ENCODE measurements at regions not wholly inside any gene's neighbourhood (a gene's known extent, or its start where the extent isn't known, plus 50 kb on each side); places are given as distances from the start of the nearest gene placed in this dataset.
"Not testable (repeated sequence)": the region's sequence is repeated elsewhere in the genome, so short reads cannot be mapped to it uniquely, and the experiment has no call there.

DNA sequence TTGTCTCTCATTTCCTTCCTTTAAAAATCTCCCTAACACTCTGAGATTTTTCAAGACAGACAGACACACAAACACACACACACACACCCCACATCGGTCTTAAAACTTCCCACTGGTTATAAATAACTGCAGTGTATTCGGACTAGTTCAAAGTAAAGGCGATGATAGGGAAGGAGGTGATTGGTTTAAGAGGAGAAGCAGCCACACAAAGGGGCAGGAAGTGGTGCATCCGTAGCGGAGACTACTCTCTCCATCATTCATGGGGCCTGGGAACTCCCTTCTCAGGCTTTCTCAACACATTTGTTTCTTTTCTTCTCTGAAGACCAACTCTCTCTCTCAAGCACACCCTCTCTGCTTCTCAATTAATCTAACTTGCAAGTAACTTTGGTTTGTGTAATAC is 149.1 kb upstream of the DPP10 start:
- Histone ChIP-seq H3K4me3 (ENCODE audit: low read depth, low read length) (no peak overlapping the region), H3K36me3 (ENCODE audit: control insufficient read depth in 2 of 2, insufficient read depth in 1 of 2, low read length in 2 of 2) (no peaks in the 10 kb centered on the region), H3K9me3 (ENCODE audit: control insufficient read depth, insufficient read depth, low read depth, low read length) (no peaks in the 10 kb centered on the region), H3K4me1 (ENCODE audit: control insufficient read depth, insufficient read depth, low read length) (no peaks in the 10 kb centered on the region), H3K27ac (ENCODE audit: extremely low read depth, low read depth, low read length) (no peak overlapping the region)
- POLR2A ChIA-PET: no interaction called here
- TF ChIP-seq ZNF157 (tag by site-specific recombination; IDR thresholded peaks at IDR 0.05) (no peak), HOXD13 (CRISPR knock-in tag; IDR thresholded peaks at IDR 0.05; ENCODE audit: borderline replicate concordance) (no peak), MYNN (tag by site-specific recombination; IDR thresholded peaks at IDR 0.05; ENCODE audit: borderline replicate concordance) (no peak), ZNF138 (tag by site-specific recombination; IDR thresholded peaks at IDR 0.05; ENCODE audit: borderline replicate concordance) (no peak), PATZ1 (tag by site-specific recombination; IDR thresholded peaks at IDR 0.05) (no peak), ZNF10 (tag by site-specific recombination; IDR thresholded peaks at IDR 0.05) (no peak), PRDM4 (tag by site-specific recombination; IDR thresholded peaks at IDR 0.05) (no peak), ZNF266 (tag by site-specific recombination; IDR thresholded peaks at IDR 0.05; ENCODE audit: low read depth) (no peak), FEZF1 (tag by site-specific recombination; IDR thresholded peaks at IDR 0.05) (no peak), HOXA7 (CRISPR knock-in tag; IDR thresholded peaks at IDR 0.05; ENCODE audit: borderline replicate concordance) (no peak), ZNF311 (tag by site-specific recombination; IDR thresholded peaks at IDR 0.05; ENCODE audit: borderline replicate concordance) (no peak)
- TF ChIP-seq, protein P1, sequence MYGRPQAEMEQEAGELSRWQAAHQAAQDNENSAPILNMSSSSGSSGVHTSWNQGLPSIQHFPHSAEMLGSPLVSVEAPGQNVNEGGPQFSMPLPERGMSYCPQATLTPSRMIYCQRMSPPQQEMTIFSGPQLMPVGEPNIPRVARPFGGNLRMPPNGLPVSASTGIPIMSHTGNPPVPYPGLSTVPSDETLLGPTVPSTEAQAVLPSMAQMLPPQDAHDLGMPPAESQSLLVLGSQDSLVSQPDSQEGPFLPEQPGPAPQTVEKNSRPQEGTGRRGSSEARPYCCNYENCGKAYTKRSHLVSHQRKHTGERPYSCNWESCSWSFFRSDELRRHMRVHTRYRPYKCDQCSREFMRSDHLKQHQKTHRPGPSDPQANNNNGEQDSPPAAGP (tag by site-specific recombination; IDR thresholded peaks at IDR 0.05): no peak
- CTCF ChIA-PET: no interaction called here

- TF ChIP-seq ZNF19 (tag by site-specific recombination; IDR thresholded peaks at IDR 0.05; ENCODE audit: low read depth) (no peak), ZFP41 (tag by site-specific recombination; IDR thresholded peaks at IDR 0.05; ENCODE audit: borderline replicate concordance) (no peak)
- POLR2A ChIA-PET: no interaction called here
- Histone ChIP-seq H3K4me3 (ENCODE audit: low read depth, low read length) (no peak overlapping the region), H3K9me3 (ENCODE audit: control insufficient read depth, insufficient read depth, low read depth, low read length) (no peaks in the 10 kb centered on the region), H3K27ac (ENCODE audit: extremely low read depth, low read depth, low read length) (no peak overlapping the region), H3K36me3 (ENCODE audit: control insufficient read depth in 2 of 2, insufficient read depth in 1 of 2, low read length in 2 of 2) (no peaks in the 10 kb centered on the region), H3K4me1 (ENCODE audit: control insufficient read depth, insufficient read depth, low read length) (no peaks in the 10 kb centered on the region)
- CTCF ChIA-PET: interaction anchor here (0.6 kb wide), 1 partner anchor 249 kb away, joined by 3 read pairs; no protein-coding TSS in a partner anchor
Measured at GRCh38 chr2:114294741-114295140, 147.7 kb upstream of the DPP10 start.

GRCh38 chr2:114300351-114300750 is 142.1 kb upstream of the DPP10 start:
- H3K36me3 ChIP-seq (ENCODE audit: control insufficient read depth in 2 of 2, insufficient read depth in 1 of 2, low read length in 2 of 2); H3K27ac ChIP-seq (ENCODE audit: extremely low read depth, low read depth, low read length); H3K4me3 ChIP-seq (ENCODE audit: low read depth, low read length); CTCF ChIA-PET; POLR2A ChIA-PET; H3K9me3 ChIP-seq (ENCODE audit: control insufficient read depth, insufficient read depth, low read depth, low read length); H3K4me1 ChIP-seq (ENCODE audit: control insufficient read depth, insufficient read depth, low read length): not testable (repeated sequence)
- TF ChIP-seq ZNF146 (tag by site-specific recombination; IDR thresholded peaks at IDR 0.05): peak; percentile 56

Data from HEK293 (cell line).